ENCODE measurements at regions not wholly inside any gene's neighbourhood (a gene's known extent, or its start where the extent isn't known, plus 50 kb on each side); places are given as distances from the start of the nearest gene placed in this dataset.

DNA sequence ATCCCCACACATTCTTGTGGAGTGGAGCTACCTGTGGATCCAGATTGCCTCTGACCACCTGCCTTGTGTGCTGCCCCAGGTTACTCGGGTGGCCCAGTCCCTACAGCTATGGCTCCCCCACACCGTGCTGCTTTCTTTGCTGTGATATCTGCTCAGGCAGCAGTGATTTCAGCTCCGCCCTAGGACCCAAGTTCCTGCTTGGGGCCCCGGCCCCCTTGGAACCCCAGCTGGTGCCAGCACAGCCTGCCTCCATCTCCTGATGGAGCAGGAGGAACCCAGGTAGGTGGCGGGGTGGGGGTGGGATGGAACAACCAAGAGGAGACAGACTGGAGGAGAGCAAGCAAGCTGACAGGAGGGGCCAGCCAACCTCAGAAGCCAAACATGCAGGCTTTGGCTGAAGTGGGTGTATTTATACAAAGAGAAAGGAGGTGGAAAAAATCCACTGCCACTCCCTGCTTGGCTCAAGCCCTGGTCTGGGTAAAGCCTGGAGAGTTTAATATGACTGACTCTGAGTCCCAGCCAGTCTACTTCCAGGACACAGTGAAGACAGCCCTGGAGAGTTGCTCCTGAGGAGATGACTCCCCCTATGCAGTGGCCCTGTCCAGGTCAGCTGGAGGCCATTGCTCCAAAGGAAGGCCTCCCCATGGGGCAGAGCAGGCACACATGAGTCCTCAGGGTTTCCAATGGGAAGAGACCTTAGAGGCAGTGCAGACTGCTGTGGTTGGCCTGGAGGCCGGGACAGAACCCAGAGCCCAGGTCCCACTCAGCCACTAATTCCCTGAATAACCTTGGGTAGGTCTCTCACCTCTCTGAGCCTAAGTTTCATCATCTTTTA, 197.1 kb upstream of the MAMLD1 start:
- DNase-seq (ENCODE audit: low read depth), result no peak
- TF ChIP-seq, protein P1, sequence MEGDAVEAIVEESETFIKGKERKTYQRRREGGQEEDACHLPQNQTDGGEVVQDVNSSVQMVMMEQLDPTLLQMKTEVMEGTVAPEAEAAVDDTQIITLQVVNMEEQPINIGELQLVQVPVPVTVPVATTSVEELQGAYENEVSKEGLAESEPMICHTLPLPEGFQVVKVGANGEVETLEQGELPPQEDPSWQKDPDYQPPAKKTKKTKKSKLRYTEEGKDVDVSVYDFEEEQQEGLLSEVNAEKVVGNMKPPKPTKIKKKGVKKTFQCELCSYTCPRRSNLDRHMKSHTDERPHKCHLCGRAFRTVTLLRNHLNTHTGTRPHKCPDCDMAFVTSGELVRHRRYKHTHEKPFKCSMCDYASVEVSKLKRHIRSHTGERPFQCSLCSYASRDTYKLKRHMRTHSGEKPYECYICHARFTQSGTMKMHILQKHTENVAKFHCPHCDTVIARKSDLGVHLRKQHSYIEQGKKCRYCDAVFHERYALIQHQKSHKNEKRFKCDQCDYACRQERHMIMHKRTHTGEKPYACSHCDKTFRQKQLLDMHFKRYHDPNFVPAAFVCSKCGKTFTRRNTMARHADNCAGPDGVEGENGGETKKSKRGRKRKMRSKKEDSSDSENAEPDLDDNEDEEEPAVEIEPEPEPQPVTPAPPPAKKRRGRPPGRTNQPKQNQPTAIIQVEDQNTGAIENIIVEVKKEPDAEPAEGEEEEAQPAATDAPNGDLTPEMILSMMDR (IDR thresholded peaks at IDR 0.05; ENCODE audit: insufficient read depth, low read depth, low read length, missing control alignments), result no peak
- no peak overlapping the region for H3K4me3 ChIP-seq (ENCODE audit: low read length)

DNA sequence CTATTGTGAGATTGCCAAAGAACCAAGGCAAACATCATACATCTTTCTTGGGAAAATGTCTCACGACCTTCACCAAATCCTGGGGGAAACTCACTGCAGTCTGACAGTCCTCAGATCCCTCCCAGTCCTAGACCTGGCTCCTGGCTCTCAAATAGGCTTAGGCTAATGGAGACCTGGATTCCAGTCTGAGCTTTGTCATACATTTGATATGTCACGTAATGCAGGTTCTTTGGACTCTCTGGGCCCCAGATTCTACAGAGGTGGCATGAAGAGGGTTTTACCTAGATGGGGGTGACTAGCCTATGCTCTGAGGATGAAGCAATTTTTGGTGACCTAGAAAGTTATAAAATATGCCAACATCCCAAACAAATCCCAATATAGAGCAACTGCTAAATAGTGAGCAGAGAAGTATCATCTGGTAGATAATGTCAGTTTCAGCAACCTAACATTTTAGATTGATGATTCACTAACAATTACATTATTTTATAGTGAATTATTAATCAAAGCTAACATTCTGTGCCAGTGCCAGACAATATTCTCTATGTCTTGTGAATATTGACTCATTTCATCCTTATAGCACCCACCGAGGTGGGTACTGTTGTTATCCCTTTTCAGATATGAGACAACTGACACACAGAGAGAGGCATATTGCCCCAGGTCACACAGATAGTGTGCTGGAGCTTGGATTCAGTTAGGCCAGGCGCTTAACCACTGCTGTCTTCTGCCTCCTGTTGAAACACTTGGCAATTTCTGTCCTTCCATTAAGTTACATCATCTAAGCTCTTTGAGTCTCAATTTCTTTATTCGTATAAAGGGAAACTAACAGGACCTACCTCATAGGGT, 195.4 kb upstream of the MAMLD1 start:
- TF ChIP-seq, protein P1 (IDR thresholded peaks at IDR 0.05; ENCODE audit: insufficient read depth, low read depth, low read length, missing control alignments), result no peak
- DNase-seq (ENCODE audit: low read depth), result no peak
- H3K4me3 ChIP-seq (ENCODE audit: low read length), result no peak overlapping the region

- no peak overlapping the region for H3K4me3 ChIP-seq (ENCODE audit: low read length)
- TF ChIP-seq, protein P1 (IDR thresholded peaks at IDR 0.05; ENCODE audit: insufficient read depth, low read depth, low read length, missing control alignments), result no peak
- no peak for DNase-seq (ENCODE audit: low read depth)
These were observed 181.0 kb upstream of the MAMLD1 start for GRCh38 chrX:150182161-150182560.

DNA sequence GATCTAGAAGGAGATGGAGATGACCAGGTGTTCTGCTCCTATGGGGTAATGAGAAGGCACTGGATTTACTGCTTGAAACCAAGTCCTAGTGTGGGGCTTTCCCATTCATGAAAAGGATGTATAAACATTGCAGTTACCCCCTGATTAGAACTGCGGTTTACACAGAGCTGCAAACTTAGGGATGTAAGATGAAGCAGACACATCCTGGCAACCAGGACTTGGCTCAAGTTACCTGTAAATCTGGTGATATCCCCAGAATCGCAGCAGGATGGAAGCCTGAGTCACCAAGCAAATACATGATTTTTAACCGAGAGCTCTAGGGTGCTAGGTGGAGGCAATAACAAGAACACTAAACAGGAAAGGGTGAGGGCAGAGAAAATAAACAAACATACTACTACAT, 178.6 kb upstream of the MAMLD1 start:
- TF ChIP-seq, protein P1 (IDR thresholded peaks at IDR 0.05; ENCODE audit: insufficient read depth, low read depth, low read length, missing control alignments), result no peak
- DNase-seq (ENCODE audit: low read depth), result peak; percentile 41
- no peak overlapping the region for H3K4me3 ChIP-seq (ENCODE audit: low read length)

- TF ChIP-seq, protein P1 (IDR thresholded peaks at IDR 0.05; ENCODE audit: insufficient read depth, low read depth, low read length, missing control alignments), result no peak
- DNase-seq (ENCODE audit: low read depth), result no peak
- no peak overlapping the region for H3K4me3 ChIP-seq (ENCODE audit: low read length)
These were observed 177.4 kb upstream of the MAMLD1 start for GRCh38 chrX:150185766-150186165.

- H3K4me3 ChIP-seq (ENCODE audit: low read length), result no peak overlapping the region
- TF ChIP-seq, protein P1 (IDR thresholded peaks at IDR 0.05; ENCODE audit: insufficient read depth, low read depth, low read length, missing control alignments), result no peak
- no peak for DNase-seq (ENCODE audit: low read depth)
These were observed 170.3 kb upstream of the MAMLD1 start for GRCh38 chrX:150192816-150193215.

Measured in epithelial cell of esophagus (primary cell).